H1 (cell line): ENCODE measurements at regions not wholly inside any gene's neighbourhood (a gene's known extent, or its start where the extent isn't known, plus 50 kb on each side); places are given as distances from the start of the nearest gene placed in this dataset.

Experiments used
- BACH1 ChIP-seq: IDR thresholded peaks from 2 replicates; pipeline ENCODE4 v1.6.1; 2012; ENCODE audit warnings: low read length, improper control_type of control experiment
- CHD2 ChIP-seq: IDR thresholded peaks from 2 replicates; pipeline ENCODE4 v1.6.1; 2012; ENCODE audit warnings: low read length, improper control_type of control experiment
- HDAC6 ChIP-seq: IDR thresholded peaks from one replicate; pipeline ENCODE4 v1.7.1; 2012; ENCODE audit warnings: low read depth, mild to moderate bottlenecking, inconsistent platforms, low read length, moderate library complexity
- KDM1A ChIP-seq: fragments of 200-600, 300-600 bp; sonication (generic); IDR thresholded peaks from 2 replicates; pipeline ENCODE4 v1.7.1; 2016; ENCODE audit warnings: mild to moderate bottlenecking, low read length, borderline replicate concordance
- KDM4A ChIP-seq: IDR thresholded peaks from one replicate; pipeline ENCODE4 v1.7.1; 2012; ENCODE audit warnings: low read depth, mild to moderate bottlenecking, moderate library complexity, low read length, inconsistent platforms; ENCODE audit not compliant: severe bottlenecking
- RAD21 ChIP-seq, 2 experiments: IDR thresholded peaks in 1 of 2; conservative IDR thresholded peaks in 1 of 2; 2 replicates each; pipeline ENCODE4 v1.6.1; 2011; ENCODE audit warnings: low read depth in 2 of 2, low read length in 2 of 2, improper control_type of control experiment in 1 of 2, inconsistent platforms in 1 of 2, mild to moderate bottlenecking in 1 of 2, moderate library complexity in 1 of 2

DNA sequence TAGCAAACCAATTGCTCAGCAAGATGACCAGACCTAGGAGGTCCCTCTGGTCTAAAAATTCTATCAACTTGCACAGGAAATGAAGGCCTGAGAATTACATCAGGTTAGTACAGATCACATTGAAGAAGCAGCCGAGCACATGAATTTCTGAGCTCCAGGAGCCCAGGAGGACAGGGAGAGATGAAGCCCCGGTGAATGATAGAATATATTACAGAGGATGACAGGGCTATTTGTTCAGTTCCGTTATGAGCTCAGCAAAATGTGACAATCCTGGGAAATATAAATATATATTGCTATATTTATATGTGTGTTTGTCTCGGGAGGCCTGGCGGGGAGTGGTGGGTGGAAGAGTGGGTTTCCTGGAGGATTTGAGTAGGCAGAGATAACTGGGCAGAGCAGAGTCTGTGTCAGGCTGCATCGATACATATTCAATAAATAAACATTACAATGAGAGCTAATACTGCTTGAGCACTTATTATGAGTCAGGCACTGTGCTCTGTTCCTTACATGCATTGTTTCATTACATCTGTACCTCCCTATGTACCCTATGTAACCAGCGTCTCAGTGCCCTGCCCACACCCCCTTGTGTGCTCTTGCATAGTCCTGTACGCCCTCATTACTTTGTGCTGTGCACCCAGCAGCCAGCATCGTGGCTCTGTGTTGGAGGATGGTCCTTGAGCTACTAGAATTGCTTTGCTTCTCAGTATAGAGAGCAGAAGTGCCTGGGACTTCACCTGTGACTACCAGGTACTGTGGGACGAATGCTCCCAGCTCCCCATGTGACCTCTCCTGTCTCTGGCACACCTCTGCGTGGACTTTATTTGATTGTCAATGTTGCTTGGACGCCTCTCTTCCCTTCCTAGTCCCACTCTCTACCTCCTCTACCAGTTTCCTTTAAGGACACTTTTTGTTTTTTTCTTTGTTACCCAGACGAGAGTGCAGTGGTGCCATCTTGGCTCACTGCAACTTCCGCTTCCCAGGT is 58.1 kb upstream of the KLF9 start (continued):
- no peak for TF ChIP-seq RAD21 (IDR thresholded peaks at IDR 0.05 in 1 of 2, conservative IDR thresholded peaks at IDR 0.05 in 1 of 2; ENCODE audit: low read depth in 2 of 2, low read length in 2 of 2)
- no peak for TF ChIP-seq KDM4A
- TF ChIP-seq BACH1, result no peak
- no peak for TF ChIP-seq CHD2
- no peak for TF ChIP-seq KDM1A
- TF ChIP-seq HDAC6, result no peak
